SK-N-SH (cell line): ENCODE measurements at regions not wholly inside any gene's neighbourhood (a gene's known extent, or its start where the extent isn't known, plus 50 kb on each side); places are given as distances from the start of the nearest gene placed in this dataset.
"Not testable (repeated sequence)": the region's sequence is repeated elsewhere in the genome, so short reads cannot be mapped to it uniquely, and the experiment has no call there.

Experiments
- CTCF ChIA-PET: fragments of 300-600, 350-600 bp; formaldehyde crosslinking; extraction: SDS; loops from one replicate; lab custom pipeline; 2021; lab: Yijun Ruan, JAX
- POLR2A ChIA-PET: fragments of 350-600 bp; sonication (Branson Sonifier 250); formaldehyde crosslinking; extraction: SDS; loops from one replicate; lab custom pipeline; 2020; ENCODE audit warnings: antibody characterized with exemption, inconsistent platforms; lab: Yijun Ruan, JAX
- DNase-seq: peaks from one replicate; pipeline ENCODE4 v3.0.0; 2012
- H2AFZ ChIP-seq: fragments of 200-600 bp; sonication (generic); 2 replicates; pipeline ENCODE4 v1.8.1; 2016; ENCODE audit warnings: antibody characterized with exemption, mild to moderate bottlenecking, low read depth
- H3F3A ChIP-seq: fragments of 200-600 bp; sonication (generic); replicated peaks from 2 replicates; pipeline ENCODE3; 2016; ENCODE audit warnings: antibody characterized with exemption, mild to moderate bottlenecking; ENCODE audit not compliant: insufficient read depth
- H3K27ac ChIP-seq, 2 experiments: fragments of 200-500 bp in 1 of 2; fragments of 200-600 bp in 1 of 2; sonication (Bioruptor generic) in 1 of 2; sonication (generic), shearing (Covaris generic) in 1 of 2; 2 replicates each; pipeline versions ENCODE4 v1.5.1 to v1.6.1; 2014 to 2016; ENCODE audit warnings: low read depth in 2 of 2, inconsistent platforms in 1 of 2, low read length in 1 of 2, mild to moderate bottlenecking in 1 of 2, mixed read lengths in 1 of 2
- H3K27me3 ChIP-seq: fragments of 200-600 bp; sonication (generic), shearing (Covaris generic); 2 replicates; pipeline ENCODE4 v1.6.1; 2016; ENCODE audit warnings: mixed run types; ENCODE audit not compliant: insufficient read depth
- H3K36me3 ChIP-seq, 2 experiments: fragments of 200-500 bp in 1 of 2; fragments of 200-600 bp in 1 of 2; sonication (Bioruptor generic) in 1 of 2; sonication (generic) in 1 of 2; replicated peaks in 1 of 2; 2 replicates each; pipeline versions ENCODE3 to v1.5.1; 2014 to 2016; ENCODE audit warnings: low read length in 1 of 2, mild to moderate bottlenecking in 1 of 2; ENCODE audit not compliant: insufficient read depth in 2 of 2, control insufficient read depth in 1 of 2
- H3K4me1 ChIP-seq, 2 experiments: fragments of 200-500 bp in 1 of 2; fragments of 200-600 bp in 1 of 2; sonication (Bioruptor generic) in 1 of 2; sonication (generic), shearing (Covaris generic) in 1 of 2; 2 replicates each; pipeline versions ENCODE4 v1.5.1 to v1.6.1; 2014 to 2016; ENCODE audit warnings: low read depth in 1 of 2, low read length in 1 of 2, mixed run types in 1 of 2; ENCODE audit not compliant: insufficient read depth in 2 of 2, control insufficient read depth in 1 of 2
- H3K4me2 ChIP-seq: fragments of 200-600 bp; sonication (generic), shearing (Covaris generic); 2 replicates; pipeline ENCODE4 v1.6.1; 2017; ENCODE audit warnings: mixed run types
- H3K4me3 ChIP-seq, 2 experiments: fragments of 200-500 bp in 1 of 2; fragments of 200-600 bp in 1 of 2; sonication (Bioruptor generic) in 1 of 2; sonication (generic), shearing (Covaris generic) in 1 of 2; 2 replicates each; pipeline versions ENCODE4 v1.5.1 to v1.8.1; 2014 to 2016; ENCODE audit warnings: low read depth in 2 of 2, inconsistent platforms in 1 of 2, low read length in 1 of 2, mild to moderate bottlenecking in 1 of 2, mixed read lengths in 1 of 2, moderate library complexity in 1 of 2
- H3K79me2 ChIP-seq: fragments of 200-600 bp; sonication (generic); 2 replicates; pipeline ENCODE4 v1.8.1; 2017; ENCODE audit warnings: mild to moderate bottlenecking; ENCODE audit not compliant: insufficient read depth
- H3K9ac ChIP-seq: fragments of 200-600 bp; sonication (generic); 2 replicates; pipeline ENCODE4 v1.6.1; 2017; ENCODE audit warnings: mixed run types
- H3K9me2 ChIP-seq: fragments of 200-600 bp; sonication (generic); 2 replicates; pipeline ENCODE4 v1.6.1; 2017; ENCODE audit warnings: mixed run types
- H3K9me3 ChIP-seq: fragments of 200-600 bp; sonication (generic); 2 replicates; pipeline ENCODE4 v1.6.1; 2017; ENCODE audit warnings: mixed run types, mild to moderate bottlenecking, moderate library complexity
- H4K20me1 ChIP-seq: fragments of 200-600 bp; sonication (generic); 2 replicates; pipeline ENCODE4 v1.6.1; 2017; ENCODE audit warnings: mild to moderate bottlenecking, mixed run types; ENCODE audit not compliant: insufficient read depth
- WGBS: methylation state at CpG from one replicate; pipeline ENCODE4 v1.1.6; 2017; ENCODE audit warnings: low lambda C conversion rate; 5-methylcytosine and 5-hydroxymethylcytosine counted together

DNA sequence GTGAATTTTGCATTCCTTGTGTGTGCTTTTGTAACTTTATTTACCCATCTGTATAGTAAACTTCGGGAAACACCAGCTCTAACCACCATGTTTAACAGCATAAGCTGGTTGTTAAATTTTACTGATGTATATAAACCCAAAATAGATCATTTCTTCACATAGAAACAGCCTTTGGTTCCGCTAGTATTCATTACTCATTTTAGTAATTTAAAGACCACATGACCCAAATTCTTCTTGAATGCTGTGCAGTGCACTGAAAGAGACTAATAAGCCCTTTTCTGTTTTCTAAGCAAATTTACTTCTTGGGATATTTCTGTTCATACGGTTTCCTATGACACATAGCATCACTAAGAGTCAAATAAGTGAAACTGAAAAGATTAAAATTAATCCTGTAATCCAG lies 218.5 kb upstream of the SPATA31A3 start:
- DNase-seq, H3K9me2 ChIP-seq, H3K27ac ChIP-seq, H3K27me3 ChIP-seq, H3K9ac ChIP-seq, H3K9me3 ChIP-seq, H2AFZ ChIP-seq, POLR2A ChIA-PET, CTCF ChIA-PET, H3K4me3 ChIP-seq, H3K4me1 ChIP-seq, H3K36me3 ChIP-seq, H4K20me1 ChIP-seq, H3K4me2 ChIP-seq, H3K79me2 ChIP-seq, H3F3A ChIP-seq: not testable (repeated sequence)
- WGBS: 23% methylated on average over 1 of the region's 3 CpGs

DNA sequence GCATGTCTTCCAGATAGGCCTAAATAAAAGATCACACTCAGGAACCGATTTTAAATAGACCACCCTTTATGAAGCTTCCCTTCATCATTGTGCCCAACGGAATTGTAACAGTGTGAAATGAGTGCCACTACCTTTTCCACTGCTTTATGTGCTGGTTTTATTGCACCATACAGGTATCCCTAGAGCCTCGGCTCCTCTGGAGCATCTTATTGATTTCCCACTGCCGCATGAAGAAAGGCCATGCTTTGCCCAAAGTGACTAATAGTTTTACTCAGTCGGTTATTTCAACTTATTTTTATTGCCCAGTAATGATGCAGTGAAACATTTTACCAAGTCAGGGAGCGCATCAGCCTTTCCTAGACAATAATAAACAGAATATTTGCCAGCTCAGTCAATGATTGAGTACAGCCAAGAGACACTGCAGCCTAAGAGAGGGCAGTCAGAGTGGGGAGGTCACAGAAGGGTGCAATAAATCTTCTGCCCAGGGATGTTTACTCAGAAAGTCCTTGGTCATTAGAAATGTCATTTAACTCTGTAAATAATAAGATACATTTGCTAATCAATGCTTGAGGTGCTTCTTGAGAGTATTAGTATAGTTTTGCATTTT lies 216.6 kb upstream of the SPATA31A3 start:
- H3K27ac ChIP-seq, CTCF ChIA-PET, H3K9ac ChIP-seq, H3K9me2 ChIP-seq, DNase-seq, H2AFZ ChIP-seq, H3K4me3 ChIP-seq, H3K27me3 ChIP-seq, POLR2A ChIA-PET, H3K9me3 ChIP-seq, H3K4me1 ChIP-seq, H4K20me1 ChIP-seq, H3K4me2 ChIP-seq, H3K36me3 ChIP-seq, H3F3A ChIP-seq, H3K79me2 ChIP-seq: not testable (repeated sequence)
- WGBS: 0% methylated on average over 3 of the region's 6 CpGs

DNA sequence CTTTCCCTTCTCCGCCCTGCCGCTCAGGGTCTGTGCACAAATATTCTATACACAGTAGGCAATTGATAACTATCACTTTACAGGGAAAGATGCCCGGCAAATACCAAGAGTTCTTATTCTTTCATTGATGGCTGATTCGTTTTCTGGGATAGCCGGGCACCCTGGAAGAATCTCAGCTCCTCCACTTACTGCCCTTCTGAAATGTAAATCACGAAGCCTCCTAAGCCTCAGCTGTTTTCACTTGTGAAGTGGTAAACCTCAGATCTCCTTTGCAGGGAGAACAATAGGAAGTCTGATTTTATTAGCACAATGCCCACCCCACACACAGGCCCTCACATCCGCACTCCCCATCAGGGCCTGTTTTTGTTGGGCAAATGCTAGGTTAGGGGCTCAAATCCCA lies 203.8 kb upstream of the SPATA31A3 start:
- H2AFZ ChIP-seq, H3K9ac ChIP-seq, DNase-seq, H3K79me2 ChIP-seq, H3K4me1 ChIP-seq, H3K4me2 ChIP-seq, H3F3A ChIP-seq, H3K36me3 ChIP-seq, POLR2A ChIA-PET, H3K9me3 ChIP-seq, H3K9me2 ChIP-seq, H3K27me3 ChIP-seq, H3K4me3 ChIP-seq, CTCF ChIA-PET, H3K27ac ChIP-seq, H4K20me1 ChIP-seq: not testable (repeated sequence)
- 30% methylated on average over 5 of the region's 7 CpGs for WGBS

DNA sequence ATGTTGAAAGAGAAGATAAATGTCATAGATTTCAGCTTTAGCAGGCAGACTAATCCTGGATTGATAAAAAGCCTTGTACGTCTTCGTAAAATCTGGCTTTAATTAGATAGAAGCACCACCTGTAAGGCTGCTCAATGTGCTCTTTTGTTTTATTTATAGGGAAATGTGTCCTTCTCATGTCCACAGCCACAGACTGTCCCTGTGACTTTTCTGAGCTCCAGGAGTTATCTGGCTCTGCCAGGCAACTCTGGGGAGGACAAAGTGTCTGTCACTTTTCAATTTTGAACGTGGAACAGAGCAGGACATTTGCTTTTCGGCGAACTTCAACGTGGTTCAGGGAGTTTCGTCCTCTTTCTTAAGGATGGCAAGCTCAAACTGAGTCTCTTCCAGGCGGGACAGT lies 203.0 kb upstream of the SPATA31A3 start:
- H3K9me2 ChIP-seq, H2AFZ ChIP-seq, H3F3A ChIP-seq, H3K36me3 ChIP-seq, CTCF ChIA-PET, H3K27ac ChIP-seq, H3K9ac ChIP-seq, H4K20me1 ChIP-seq, H3K4me2 ChIP-seq, DNase-seq, H3K79me2 ChIP-seq, POLR2A ChIA-PET, H3K4me1 ChIP-seq, H3K9me3 ChIP-seq, H3K4me3 ChIP-seq, H3K27me3 ChIP-seq: not testable (repeated sequence)
- 23% methylated on average over 4 of the region's 8 CpGs for WGBS

DNA sequence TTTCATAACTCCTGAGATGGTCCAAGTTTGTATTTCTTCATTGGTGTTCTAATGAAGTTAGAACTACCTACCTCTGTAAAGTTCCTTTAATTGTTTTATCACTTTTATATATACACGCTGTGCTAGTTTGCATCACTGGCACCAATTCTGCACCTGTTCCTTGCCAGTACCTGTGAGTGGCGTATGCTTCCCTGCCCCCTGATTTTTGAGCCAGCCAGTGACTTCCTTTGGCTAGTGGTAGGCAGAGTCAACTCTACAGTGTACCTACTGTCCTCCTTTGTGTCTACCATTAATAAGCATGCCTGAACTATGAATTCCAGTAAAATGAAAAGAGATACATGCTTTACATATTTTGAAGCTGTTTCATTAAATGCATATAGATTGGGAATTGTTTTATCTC lies 186.8 kb upstream of the SPATA31A3 start:
- DNase-seq: not testable (repeated sequence)

DNA sequence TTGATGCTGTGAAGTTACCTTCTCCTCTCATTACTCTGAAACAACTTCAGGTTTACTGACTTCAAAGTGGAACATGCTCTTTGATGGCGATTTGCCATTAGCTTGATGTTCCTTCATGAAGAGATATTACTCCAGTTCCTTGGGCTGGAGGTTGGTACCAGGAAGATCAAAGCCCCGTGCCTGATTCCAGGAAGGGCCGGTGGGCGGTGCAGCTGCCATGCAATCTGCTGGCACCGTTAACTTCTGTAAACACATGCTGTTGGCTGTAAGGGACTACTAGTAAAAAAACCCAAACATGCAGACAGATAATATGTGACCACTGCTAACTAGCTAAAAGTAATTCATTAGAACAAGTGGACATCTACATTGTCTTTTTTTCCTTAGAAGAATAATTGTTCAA lies 182.8 kb upstream of the SPATA31A3 start:
- H3K27me3 ChIP-seq, CTCF ChIA-PET, H4K20me1 ChIP-seq, H3F3A ChIP-seq, H3K79me2 ChIP-seq, H3K4me3 ChIP-seq, H3K9me3 ChIP-seq, H3K4me1 ChIP-seq, DNase-seq, H3K9me2 ChIP-seq, POLR2A ChIA-PET, H3K4me2 ChIP-seq, H3K9ac ChIP-seq, H3K36me3 ChIP-seq, H2AFZ ChIP-seq, H3K27ac ChIP-seq: not testable (repeated sequence)
- WGBS: no CpG with 5 or more reads among the region's 5 CpGs

More for the DNA sequence above, 186.8 kb upstream of the SPATA31A3 start:
- H3K9ac ChIP-seq, H4K20me1 ChIP-seq, H3K27ac ChIP-seq, CTCF ChIA-PET, H3K79me2 ChIP-seq, POLR2A ChIA-PET, H3K4me2 ChIP-seq, H3K4me1 ChIP-seq, H2AFZ ChIP-seq, H3K9me2 ChIP-seq, H3K36me3 ChIP-seq, H3K4me3 ChIP-seq, H3K27me3 ChIP-seq, H3K9me3 ChIP-seq, H3F3A ChIP-seq: not testable (repeated sequence)
- 14% methylated on average over 2 of the region's 2 CpGs for WGBS

DNA sequence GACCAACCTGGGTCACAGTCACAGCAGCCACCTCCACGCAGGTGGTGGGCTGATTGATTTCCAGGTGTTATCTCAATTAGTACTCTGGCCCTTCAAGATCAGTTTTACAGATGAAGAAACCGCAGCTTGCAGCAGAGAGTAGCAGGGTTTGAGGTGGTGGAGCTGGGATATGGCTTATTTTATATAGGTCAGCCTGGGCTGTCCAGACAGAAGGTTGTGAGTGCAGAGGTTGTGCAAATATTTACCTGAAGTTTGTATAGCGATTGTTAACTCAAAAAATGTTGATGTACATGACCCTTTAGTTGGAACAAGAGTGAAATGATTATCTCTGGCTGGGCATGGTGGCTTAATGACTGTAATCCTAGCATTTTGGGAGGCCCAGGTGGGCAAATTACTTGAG lies 179.4 kb upstream of the SPATA31A3 start:
- H3K4me2 ChIP-seq, H4K20me1 ChIP-seq, H3F3A ChIP-seq, H3K27me3 ChIP-seq, H3K79me2 ChIP-seq, POLR2A ChIA-PET, H3K4me1 ChIP-seq, H3K36me3 ChIP-seq, H3K9me2 ChIP-seq, H2AFZ ChIP-seq, H3K4me3 ChIP-seq, H3K9me3 ChIP-seq, H3K9ac ChIP-seq, CTCF ChIA-PET, H3K27ac ChIP-seq, DNase-seq: not testable (repeated sequence)
- 17% methylated on average over 2 of the region's 3 CpGs for WGBS
